Gastrocnemius medialis (tissue), 4 donors: ENCODE measurements at regions not wholly inside any gene's neighbourhood (a gene's known extent, or its start where the extent isn't known, plus 50 kb on each side); places are given as distances from the start of the nearest gene placed in this dataset.

ENCODE experiments used
- CTCF ChIP-seq, 5 experiments: fragments of 450-650 bp in 3 of 5; fragments of 200-600 bp in 2 of 5; sonication (generic) in 2 of 5; IDR thresholded peaks in 4 of 5; conservative IDR thresholded peaks in 1 of 5; 1 replicate in 4 of 5; 2 replicates in 1 of 5; pipeline ENCODE4 v1.5.1; 2016 to 2019; ENCODE audit warnings: antibody characterized with exemption in 5 of 5, mild to moderate bottlenecking in 3 of 5, moderate library complexity in 3 of 5
- POLR2A ChIP-seq, 2 donors: fragments of 450-650 bp; IDR thresholded peaks; one replicate each; pipeline ENCODE4 v1.6.1; 2017; ENCODE audit warnings: antibody characterized with exemption in 2 of 2, mild to moderate bottlenecking in 2 of 2, moderate library complexity in 2 of 2

- TF ChIP-seq CTCF (IDR thresholded peaks at IDR 0.05 in 4 of 5, conservative IDR thresholded peaks at IDR 0.05 in 1 of 5), result no peak
- TF ChIP-seq POLR2A (IDR thresholded peaks at IDR 0.05), result no peak
Measured at GRCh38 chr6:120604510-120604909, 729.8 kb downstream of the TBC1D32 start.
